Lower lobe of right lung (tissue), 2 donors: ENCODE measurements at regions not wholly inside any gene's neighbourhood (a gene's known extent, or its start where the extent isn't known, plus 50 kb on each side); places are given as distances from the start of the nearest gene placed in this dataset.

Source experiments
- ATAC-seq, 2 donors: fragments of 200-7000 bp; cut with Tn5 transposase; one replicate each; pipeline ENCODE4 v1.9.1; 2020 to 2022; ENCODE audit warnings: mild to moderate bottlenecking in 2 of 2, moderate library complexity in 2 of 2
- DNase-seq: peaks from one replicate; pipeline ENCODE4 v3.0.0-alpha.2; 2020
- H3K27ac ChIP-seq: fragments of 200-600 bp; one replicate; pipeline ENCODE4 v1.8.0; 2022
- H3K27me3 ChIP-seq: fragments of 200-600 bp; one replicate; pipeline ENCODE4 v1.8.0; 2022; ENCODE audit warnings: low read depth
- H3K36me3 ChIP-seq: fragments of 200-600 bp; one replicate; pipeline ENCODE4 v1.8.0; 2022; ENCODE audit warnings: mild to moderate bottlenecking
- H3K4me1 ChIP-seq: fragments of 200-600 bp; one replicate; pipeline ENCODE4 v1.8.0; 2022
- H3K4me3 ChIP-seq: fragments of 200-600 bp; one replicate; pipeline ENCODE4 v1.8.0; 2022; ENCODE audit warnings: mild to moderate bottlenecking
- H3K9me3 ChIP-seq: fragments of 200-600 bp; one replicate; pipeline ENCODE4 v1.8.0; 2022
- intact Hi-C: fragments of 100-400 bp; cut with DNase I; formaldehyde crosslinking; loops from one replicate; pipeline ENCODE4 v1.11.0; 2022
- TF ChIP-seq, protein P1 (sequence below): fragments of 200-600 bp; IDR thresholded peaks from one replicate; pipeline ENCODE4 v1.8.0; 2022; ENCODE audit warnings: antibody characterized with exemption, mild to moderate bottlenecking
- donor health status: DM: no; HTN: yes; CAD: no; lungs with severe emphysema.

DNA sequence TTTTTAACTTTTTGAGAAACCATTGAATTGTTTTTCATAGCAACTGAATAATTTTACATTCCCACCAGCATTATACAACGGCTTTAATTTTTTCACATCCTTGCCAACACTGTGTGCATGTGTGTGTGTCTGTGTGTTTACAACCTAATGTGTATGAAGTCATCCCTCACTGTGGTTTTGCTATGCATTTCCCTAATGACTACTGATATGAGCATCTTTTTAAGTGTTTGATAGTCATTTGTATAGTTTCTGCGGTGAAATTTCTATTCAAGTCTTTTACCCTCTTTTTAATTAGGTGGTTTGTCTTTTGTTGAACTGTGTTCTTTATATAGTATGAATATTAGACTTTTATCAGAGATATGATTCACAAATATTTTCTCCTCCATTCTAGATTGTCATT lies 263.1 kb upstream of the COX7C start:
- Histone ChIP-seq H3K27me3 (no peaks in the 10 kb centered on the region), H3K27ac (no peak overlapping the region), H3K4me3 (no peak overlapping the region), H3K36me3 (no peaks in the 10 kb centered on the region), H3K4me1 (no peaks in the 10 kb centered on the region), H3K9me3 (no peaks in the 10 kb centered on the region)
- TF ChIP-seq, protein P1, sequence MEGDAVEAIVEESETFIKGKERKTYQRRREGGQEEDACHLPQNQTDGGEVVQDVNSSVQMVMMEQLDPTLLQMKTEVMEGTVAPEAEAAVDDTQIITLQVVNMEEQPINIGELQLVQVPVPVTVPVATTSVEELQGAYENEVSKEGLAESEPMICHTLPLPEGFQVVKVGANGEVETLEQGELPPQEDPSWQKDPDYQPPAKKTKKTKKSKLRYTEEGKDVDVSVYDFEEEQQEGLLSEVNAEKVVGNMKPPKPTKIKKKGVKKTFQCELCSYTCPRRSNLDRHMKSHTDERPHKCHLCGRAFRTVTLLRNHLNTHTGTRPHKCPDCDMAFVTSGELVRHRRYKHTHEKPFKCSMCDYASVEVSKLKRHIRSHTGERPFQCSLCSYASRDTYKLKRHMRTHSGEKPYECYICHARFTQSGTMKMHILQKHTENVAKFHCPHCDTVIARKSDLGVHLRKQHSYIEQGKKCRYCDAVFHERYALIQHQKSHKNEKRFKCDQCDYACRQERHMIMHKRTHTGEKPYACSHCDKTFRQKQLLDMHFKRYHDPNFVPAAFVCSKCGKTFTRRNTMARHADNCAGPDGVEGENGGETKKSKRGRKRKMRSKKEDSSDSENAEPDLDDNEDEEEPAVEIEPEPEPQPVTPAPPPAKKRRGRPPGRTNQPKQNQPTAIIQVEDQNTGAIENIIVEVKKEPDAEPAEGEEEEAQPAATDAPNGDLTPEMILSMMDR: no peak
- no peak for DNase-seq
- intact Hi-C loops: no loop called here
- ATAC-seq: no peak

DNA sequence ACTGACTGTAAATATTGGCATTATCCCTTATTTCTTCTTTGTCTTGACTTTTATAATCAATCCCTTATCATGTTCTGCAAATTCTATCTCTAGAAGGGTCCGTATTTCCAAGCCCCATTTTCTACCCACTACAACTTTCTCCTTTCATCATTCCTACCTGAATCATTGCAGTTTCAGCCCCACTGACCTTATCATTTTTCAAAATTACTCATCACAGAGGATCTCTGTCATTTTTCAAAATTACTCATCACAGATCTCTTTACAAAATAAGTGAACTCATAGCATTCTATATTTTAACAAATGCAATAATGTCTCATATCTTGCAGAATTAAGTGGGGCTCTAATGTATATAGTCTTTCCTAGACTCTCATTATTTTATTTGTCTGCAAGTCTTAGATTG lies 256.9 kb upstream of the COX7C start:
- Histone ChIP-seq H3K4me3 (no peak overlapping the region), H3K27me3 (no peaks in the 10 kb centered on the region), H3K4me1 (no peaks in the 10 kb centered on the region), H3K27ac (no peak overlapping the region), H3K36me3 (no peaks in the 10 kb centered on the region), H3K9me3 (no peaks in the 10 kb centered on the region)
- intact Hi-C loops: no loop called here
- ATAC-seq (no peak), DNase-seq (no peak)
- TF ChIP-seq, protein P1: no peak

DNA sequence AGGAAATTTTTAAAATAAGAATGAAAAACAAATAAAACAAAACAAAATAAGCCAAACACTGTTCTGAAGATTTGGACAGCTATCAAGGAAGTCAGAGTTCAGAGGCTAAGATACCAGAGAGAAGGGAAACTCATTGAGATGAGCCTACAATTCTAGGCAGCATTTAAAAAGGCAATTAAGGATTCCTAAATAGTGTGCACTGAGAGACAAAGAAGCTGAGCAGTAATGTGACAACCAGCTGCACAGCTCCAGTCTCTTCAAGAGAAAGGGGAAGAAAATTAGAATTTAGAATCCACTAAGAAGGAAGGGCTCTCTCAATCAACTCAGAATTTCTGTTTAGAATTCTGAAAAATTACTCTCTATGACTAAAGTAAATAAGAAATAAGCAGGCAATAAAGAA lies 246.7 kb upstream of the COX7C start:
- intact Hi-C loops: no loop called here
- ATAC-seq (no peak), DNase-seq (no peak)
- Histone ChIP-seq H3K9me3 (no peaks in the 10 kb centered on the region), H3K27me3 (no peaks in the 10 kb centered on the region), H3K27ac (no peak overlapping the region), H3K4me3 (no peak overlapping the region), H3K36me3 (no peaks in the 10 kb centered on the region), H3K4me1 (no peaks in the 10 kb centered on the region)
- TF ChIP-seq, protein P1: no peak

DNA sequence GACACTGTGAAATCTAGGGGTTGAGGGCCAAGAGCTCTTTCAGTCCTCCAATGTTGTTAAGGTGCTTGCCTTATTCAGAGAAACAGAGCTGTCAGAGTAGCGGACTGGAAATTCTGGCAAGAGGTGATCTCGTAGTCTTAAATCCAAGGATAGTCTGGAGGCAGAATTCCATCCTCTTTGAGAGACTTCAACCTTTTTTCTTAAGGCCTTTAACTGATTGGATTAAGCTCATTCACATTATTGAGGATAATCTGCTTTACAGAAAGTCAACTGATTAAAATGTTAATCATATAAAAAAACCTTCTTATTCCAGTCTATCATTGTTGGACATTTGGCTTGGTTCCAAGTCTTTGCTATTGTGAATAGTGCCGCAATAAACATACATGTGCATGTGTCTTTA lies 243.1 kb upstream of the COX7C start:
- no peaks in the 10 kb centered on the region for H3K36me3 ChIP-seq
- H3K27me3 ChIP-seq: no peaks in the 10 kb centered on the region
- intact Hi-C loops: no loop called here
- TF ChIP-seq, protein P1: no peak
- no peaks in the 10 kb centered on the region for H3K9me3 ChIP-seq
- no peaks in the 10 kb centered on the region for H3K4me1 ChIP-seq
- ATAC-seq (no peak), DNase-seq (no peak)
- no peak overlapping the region for H3K4me3 ChIP-seq
- no peak overlapping the region for H3K27ac ChIP-seq

DNA sequence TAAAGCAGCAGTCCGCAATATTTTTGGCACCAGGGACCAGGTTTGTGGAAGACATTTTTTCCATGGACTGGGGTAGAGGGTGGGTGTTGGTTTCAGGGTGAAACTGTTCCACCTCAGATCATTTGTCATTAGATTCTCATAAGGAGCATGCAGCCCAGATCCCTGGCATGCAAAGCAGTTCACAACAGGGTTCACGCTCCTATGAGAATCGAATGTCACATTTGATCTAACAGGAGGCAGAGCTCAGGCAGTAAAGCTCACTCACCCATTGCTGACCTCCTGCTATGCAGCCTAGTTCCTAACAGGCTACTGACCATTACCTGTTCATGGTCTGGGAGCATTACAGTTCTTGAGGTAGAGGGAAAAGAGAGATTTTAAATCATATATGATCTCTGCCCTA lies 241.5 kb upstream of the COX7C start:
- no peaks in the 10 kb centered on the region for H3K9me3 ChIP-seq
- H3K27ac ChIP-seq: no peak overlapping the region
- no peaks in the 10 kb centered on the region for H3K4me1 ChIP-seq
- intact Hi-C loops: no loop called here
- no peak for ATAC-seq
- H3K4me3 ChIP-seq: no peak overlapping the region
- H3K27me3 ChIP-seq: no peaks in the 10 kb centered on the region
- TF ChIP-seq, protein P1: no peak
- H3K36me3 ChIP-seq: no peaks in the 10 kb centered on the region
- DNase-seq: no peak

DNA sequence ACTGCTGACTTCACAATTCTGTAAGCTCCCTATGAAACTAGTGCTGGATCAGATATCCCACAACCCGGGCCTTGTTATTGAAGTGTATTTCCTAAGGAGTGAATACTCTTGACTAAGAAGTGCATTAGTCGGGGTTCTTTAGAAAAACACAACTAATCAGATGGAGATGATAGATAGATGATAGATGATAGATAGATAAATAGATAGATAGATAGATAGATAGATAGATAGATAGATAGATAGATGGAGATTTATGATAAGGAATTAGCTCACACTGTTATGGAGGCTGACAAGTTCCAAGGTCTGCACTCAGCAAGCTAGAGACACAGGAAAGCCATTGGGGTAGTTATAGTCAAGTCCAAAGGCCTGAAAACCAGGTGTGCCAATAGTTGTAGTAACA lies 214.6 kb upstream of the COX7C start:
- Histone ChIP-seq H3K27me3 (no peaks in the 10 kb centered on the region), H3K9me3 (no peaks in the 10 kb centered on the region), H3K27ac (no peak overlapping the region), H3K4me3 (no peak overlapping the region), H3K36me3 (no peaks in the 10 kb centered on the region), H3K4me1 (no peaks in the 10 kb centered on the region)
- TF ChIP-seq, protein P1: no peak
- no peak for DNase-seq
- intact Hi-C loops: no loop called here
- no peak for ATAC-seq
